GM18499 (cell line): ENCODE measurements at regions not wholly inside any gene's neighbourhood (a gene's known extent, or its start where the extent isn't known, plus 50 kb on each side); places are given as distances from the start of the nearest gene placed in this dataset.
"Not testable (repeated sequence)": the region's sequence is repeated elsewhere in the genome, so short reads cannot be mapped to it uniquely, and the experiment has no call there.

Source experiments
- ATAC-seq: cut with Tn5 transposase; IDR thresholded peaks from one replicate; pipeline ENCODE4 v1.9.1; 2021; ENCODE audit warnings: moderate number of reproducible peaks; ENCODE audit not compliant: insufficient read depth, unreplicated experiment

DNA sequence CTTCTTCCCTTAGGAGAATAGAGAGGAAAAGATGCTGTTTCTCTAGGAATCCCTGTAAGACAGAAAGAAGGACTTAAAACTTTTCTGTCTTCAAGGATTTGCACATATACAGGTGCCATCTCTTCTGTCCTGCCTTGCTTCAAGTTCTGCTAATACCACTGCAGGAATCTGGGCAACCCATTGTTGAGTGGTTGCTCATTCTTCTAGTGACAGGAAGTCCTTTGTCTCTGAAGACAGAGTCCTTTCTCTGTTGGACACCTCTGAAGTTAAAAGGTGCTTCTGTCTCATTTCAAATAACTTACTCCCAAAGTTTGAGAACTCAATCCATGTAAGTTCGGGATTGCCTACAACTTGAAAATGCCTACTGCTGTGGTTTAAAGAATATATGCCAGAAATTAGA, 114.4 kb upstream of the TMTC4 start:
- no peak for ATAC-seq

DNA sequence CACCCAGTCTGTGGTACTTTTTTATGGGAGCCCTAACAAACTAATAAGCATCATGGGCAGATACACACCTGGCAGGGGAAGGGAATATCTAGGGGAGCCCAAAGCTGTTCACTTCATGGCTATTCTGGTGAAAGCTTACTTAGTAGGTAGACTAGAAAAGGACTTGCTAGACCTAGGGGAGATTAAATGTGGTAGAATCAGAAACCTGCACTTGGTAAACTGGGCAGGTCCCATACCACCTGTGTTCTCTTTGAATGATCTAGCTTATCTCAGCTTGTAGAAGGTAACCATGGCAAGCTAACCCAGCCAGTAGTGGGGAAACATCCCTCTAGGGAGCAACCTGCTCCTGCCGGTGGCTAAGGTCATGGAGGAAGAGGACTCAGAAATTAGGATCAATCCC, 113.9 kb upstream of the TMTC4 start:
- ATAC-seq, result no peak

DNA sequence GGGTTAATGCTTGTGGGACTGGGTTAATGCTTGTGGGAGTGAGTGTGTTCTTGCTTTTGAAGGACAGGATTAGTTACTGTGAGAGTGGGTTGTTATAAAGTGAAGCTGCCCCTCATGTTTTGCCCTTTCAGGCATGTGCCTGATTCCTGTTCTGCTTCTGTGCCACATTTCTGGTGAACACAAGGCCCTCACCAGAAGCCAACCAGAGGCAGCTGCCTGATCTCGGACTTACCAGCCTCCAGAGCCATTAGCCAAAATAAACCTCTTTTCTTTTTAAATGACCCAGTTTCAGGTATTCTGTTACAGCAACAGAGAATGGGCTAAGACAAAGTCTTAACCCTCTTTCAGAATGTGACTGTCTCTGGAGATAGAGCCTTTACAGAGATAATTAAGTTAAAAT, 113.3 kb upstream of the TMTC4 start:
- no peak for ATAC-seq

DNA sequence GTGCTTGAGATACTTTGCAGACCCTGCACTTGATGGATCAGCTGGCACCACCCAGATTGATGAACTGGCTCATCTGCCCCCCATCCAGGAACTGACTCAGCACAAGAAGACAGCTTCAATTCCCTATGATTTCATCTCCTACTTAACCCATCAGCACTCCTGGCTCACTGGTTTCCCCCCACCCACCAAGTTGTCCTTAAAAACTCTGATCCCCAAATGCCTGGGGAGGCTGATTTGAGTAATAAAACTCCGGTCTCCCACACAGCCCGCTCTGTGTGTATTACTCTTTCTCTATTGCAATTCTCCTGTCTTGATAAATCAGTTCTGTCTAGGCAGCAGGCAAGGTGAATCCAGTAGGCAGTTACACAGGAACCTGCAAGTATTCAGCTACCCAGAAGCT, 102.1 kb upstream of the TMTC4 start:
- not testable (repeated sequence) for ATAC-seq

DNA sequence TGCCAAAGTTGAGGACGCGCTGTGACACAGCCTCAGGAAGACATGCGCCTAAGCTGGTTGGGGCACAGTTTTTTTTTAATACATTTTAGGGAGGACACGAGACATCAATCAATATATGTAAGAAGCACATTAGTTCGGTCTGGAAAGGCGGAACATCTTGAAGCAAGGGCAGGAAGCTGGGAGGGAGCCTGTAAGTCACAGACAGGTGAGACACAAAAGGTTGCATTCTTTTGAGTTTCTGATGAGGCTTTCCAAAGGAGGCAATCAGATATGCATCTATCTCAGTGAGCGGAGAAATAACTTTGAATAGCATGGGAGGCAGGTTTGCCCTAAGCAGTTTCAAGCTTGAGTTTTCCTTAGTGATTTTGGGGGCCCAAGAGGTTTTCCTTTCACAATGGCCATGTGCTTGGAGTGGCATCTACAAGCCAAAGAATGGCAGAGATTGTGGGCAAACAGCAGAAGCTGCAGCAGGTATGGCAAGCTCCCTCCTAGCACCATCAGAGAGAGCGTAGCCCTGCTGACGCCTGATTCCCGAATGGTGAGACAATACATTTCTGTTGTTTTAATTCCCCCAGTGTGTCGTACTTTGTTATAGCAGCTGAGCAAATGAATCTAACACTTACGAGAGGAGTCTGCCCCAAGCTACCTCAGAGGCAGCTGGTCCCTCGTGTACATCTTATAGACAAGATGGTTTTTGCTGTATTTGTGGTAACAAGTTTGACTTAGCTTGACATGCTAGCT, 99.5 kb upstream of the TMTC4 start:
- ATAC-seq, result no peak

DNA sequence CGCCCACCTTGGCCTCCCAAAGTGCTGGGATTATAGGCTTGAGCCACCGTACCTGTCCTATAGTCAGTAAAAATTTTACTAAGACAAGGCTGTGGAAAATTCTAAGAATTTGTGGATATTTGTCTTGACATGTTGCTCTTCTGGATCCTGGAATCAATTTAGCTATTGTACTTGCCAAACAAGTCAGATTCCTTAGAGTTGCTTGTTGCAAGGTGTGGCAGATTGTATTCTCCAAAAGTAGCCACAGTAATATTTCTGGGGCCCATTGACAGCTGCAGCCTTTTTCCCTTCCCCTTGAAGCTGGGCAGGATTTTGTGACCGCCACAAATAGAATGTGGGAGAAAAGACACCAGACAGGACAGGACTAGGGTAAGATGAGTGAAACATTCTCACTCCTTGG, 98.8 kb upstream of the TMTC4 start:
- no peak for ATAC-seq

DNA sequence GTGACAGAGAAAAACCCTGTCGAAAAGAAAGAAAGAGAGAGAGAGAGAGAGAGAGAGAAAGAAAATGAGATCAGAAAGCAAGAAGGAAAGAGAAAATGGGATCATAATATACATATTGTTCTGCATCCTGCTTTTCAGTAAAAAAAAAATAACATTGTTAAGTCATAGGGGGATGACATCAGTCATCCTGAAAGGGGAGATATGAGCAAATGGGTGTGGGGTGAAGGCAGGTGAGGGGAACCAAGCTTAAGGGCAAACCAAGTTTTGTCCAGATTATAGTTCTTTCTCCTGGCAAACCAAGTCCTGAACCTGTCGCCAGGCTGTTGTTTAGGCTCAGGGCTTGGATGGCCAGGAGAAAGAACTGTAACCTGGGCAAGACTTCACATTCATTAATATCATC, 92.6 kb upstream of the TMTC4 start:
- ATAC-seq, result no peak

DNA sequence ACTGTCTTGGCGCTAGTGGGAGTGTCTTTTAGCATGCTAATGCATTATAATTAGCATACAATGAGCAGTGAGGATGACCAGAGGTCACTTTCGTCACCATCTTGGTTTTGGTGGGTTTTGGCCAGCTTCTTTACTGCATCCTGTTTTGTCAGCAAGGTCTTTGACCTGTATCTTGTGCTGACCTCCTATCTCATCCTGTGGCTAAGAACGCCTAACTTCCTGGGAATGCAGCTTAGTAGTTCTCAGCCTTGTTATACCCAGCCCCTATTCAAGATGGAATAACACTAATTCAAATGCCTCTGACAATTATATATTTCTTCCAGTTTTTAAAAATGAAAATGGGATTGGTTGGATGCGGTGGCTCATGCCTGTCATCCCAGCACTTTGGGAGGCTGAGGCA, 92.0 kb upstream of the TMTC4 start:
- ATAC-seq, result not testable (repeated sequence)

DNA sequence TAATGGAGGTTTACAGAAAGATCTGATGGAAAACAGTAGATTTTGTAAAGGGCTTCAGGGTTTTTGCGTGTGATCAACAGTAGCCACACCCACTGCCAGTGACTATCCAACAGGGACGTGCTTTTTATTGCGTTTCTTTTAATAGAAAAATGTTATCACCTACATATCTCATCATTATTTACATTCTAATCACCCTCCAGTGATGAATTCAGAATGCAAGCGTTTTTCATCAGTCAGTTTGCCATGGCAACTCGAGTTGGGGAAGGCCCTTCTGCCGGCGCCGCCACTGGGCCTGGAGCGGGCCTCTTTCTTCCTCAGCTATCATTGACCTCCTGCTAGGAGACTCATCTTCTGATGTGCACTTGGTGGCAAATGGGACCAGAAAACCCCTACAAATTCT, 90.3 kb upstream of the TMTC4 start:
- ATAC-seq, result no peak

DNA sequence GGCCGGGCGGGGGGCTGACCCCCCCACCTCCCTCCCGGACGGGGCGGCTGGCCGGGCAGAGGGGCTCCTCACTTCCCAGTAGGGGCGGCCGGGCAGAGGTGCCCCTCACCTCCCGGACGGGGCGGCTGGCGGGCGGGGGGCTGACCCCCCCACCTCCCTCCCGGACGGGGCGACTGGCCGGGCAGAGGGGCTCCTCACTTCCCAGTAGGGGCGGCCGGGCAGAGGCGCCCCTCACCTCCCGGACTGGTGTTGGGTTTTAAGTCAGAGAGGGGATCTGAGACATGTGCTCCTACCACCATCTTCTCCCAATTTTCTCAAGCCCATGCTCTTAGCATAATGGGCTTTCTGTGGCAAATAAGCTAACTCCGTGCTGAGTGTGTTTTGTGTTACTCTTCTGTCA, 87.5 kb upstream of the TMTC4 start:
- ATAC-seq, result not testable (repeated sequence)

DNA sequence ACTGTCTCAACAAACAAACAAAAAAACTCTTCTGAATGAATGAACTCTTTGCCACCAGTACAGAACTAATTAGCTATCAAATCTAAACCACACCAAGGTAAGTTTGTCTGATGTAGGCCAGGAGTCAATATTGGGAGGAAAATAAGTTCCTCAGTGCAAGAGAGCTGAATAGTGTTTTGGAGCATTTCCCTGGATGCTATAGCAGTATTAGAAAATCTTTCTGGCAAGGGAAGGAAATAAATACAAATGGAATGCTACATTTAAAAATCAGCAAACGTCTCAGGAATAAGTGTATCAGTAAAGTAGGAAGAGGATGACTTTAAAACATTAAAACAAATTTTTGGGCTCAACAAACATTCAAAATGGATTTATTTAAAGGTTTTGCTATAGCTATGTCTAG, 81.3 kb upstream of the TMTC4 start:
- no peak for ATAC-seq

DNA sequence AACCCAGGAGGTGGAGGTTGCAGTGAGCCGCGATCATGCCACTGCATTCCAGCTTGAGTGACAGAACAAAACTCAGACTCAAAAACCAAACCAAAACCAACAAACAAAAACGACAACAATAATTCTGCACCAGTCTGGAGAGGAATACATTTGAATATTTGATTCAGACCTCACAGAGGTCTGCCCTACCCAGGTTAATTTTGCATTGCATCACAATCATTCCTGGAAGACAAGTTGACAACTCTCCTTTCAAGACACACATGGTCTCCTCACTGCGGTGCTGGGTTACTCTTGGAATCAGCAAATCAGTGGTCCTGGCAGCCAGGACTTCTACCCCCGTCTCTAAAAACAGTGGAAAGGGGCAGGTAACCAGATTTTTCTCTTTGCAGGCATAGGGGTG, 79.9 kb upstream of the TMTC4 start:
- no peak for ATAC-seq

DNA sequence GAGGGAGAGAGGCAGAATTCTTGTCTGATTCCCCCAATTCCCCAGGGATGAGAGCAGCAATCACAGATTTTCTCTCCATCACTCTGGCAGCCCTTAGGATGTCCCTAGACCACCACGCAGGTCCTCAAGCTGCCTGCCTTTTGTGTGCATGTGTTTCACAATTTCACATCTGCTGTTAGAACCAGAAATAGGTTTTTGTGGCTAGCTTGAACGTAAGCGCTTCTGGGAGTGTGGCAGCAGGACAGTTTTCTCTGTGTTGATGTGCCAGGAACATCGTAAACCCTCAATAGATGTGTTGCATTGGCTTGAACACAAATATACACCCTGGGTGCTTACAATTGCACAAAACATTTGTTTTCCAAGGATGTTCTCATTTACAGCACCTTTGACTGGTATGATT, 78.8 kb upstream of the TMTC4 start:
- ATAC-seq, result no peak

DNA sequence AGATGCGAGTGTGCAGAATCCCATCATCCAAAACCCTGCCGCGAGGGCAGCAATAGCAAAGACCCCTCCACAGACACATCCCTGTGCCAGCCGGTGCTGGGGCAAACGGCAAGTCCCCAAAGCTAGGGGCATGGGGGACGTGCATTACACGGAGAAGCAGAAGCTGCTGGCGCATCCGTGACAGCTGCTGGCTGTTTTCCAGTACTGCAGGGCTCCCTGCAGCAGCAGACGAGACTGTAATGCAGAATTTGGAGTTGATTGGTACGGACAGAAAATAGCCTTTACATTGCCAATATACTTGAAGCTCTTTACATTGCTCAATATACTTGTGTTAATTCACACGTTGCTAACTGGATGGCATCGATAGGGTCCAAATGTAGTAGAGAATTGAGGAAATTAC, 77.2 kb upstream of the TMTC4 start:
- ATAC-seq, result no peak

DNA sequence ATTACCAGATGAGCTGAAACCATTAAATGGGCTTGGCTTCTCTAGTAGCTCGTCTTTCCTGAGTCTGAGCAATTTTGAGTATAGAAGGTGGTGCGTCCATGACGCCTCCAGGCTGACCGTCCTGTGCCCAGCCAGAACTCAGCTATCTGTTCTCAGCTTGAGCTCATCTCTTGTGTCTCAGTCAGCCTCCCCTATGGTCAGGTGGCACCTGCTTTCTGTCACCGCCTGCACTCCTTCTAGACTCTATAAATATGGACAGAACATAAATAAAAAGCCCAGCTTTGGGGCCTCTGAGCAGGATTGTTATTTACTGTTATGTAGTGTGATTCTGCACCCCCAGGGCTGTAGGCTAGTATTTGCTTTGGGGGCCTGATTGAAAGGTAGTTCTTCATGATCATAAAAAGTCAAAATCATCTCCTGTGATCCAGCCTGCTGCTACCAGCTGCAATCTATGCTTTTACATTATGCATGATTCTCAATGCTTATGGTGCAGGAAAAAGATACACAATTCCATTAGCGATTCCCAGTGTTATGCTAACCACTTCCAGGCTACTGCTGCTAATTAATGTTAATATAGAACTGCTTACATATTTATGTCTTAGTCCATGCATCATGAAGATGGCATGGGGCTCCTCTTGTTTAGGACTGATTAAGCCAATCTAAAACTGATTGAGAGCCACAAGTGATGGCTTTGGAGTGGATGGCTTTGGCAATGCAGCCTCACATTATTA, 72.5 kb upstream of the TMTC4 start:
- ATAC-seq, result no peak

DNA sequence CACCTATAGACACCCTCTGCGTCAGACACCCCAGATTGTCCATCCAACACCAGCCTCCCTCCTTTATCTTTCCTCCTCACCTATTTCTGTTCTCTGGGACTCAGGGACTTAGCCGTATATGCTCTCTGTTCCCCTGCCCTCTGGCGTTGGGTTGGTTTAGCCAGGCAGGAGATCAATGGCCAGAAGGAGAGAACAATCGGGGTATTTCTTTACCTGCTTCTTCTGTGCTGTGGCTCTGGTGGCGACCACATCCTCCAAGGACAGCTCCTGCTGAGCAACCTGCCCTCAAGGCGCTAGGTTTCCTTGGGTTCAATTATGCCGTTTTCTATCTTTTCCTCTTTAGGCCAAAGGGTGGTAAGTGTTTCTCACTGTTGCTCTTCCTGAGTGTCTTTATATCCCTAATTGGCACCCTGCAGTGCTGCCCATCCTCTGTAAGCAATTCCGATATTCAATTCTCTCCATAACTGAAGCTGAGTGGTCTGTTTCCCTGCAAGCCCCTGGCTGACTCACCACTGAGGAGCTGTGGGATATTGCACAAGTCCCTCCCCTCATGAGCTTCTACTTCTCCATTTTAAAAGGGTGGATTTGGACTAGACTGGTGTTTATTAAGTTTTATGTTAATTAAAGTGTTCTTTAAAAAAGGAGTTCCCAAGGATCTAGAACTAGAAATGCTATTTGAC, 63.7 kb upstream of the TMTC4 start:
- ATAC-seq, result no peak

DNA sequence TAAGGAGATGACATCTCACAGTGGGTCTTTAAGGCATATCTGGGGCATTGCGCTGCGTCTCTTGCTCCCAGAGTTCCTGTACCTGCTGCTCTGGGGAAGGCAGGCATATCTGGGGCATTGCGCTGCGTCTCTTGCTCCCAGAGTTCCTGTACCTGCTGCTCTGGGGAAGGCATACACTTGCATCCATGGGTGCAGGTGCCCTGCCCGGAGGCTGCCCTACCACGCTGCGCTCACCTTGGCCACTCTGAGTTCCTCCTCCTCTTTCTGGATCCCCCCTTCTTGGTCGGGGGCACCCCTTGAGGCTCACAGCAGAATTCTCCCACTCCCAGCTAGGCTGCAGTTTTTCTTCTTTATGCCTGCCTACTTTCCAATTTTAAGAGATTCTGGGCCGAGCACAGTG, 60.9 kb upstream of the TMTC4 start:
- no peak for ATAC-seq

DNA sequence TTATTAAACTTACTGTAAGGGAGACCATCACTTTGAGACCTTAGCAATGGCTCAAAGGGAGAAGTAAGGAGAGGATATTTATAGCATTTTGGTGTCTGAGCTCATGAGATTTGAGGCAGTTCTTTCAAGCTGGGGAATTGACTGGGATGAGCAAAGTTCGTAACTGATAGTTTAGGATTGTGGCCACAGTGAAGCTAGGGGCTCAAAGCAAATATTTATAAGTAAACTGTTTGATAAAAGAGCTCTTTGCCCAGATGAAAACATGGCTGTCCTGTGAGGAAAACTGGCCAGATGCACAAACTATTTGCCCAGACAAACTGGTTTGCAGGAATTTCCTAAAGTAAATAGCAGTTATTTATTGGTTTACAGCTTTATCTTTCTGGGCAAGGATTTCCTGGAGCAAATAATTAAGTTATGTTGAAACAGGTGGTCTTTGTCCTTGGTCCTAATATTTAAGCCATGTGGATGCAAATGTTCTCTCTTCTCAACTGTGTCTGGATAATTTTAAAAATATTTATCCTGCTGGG, 59.7 kb upstream of the TMTC4 start:
- ATAC-seq, result no peak

DNA sequence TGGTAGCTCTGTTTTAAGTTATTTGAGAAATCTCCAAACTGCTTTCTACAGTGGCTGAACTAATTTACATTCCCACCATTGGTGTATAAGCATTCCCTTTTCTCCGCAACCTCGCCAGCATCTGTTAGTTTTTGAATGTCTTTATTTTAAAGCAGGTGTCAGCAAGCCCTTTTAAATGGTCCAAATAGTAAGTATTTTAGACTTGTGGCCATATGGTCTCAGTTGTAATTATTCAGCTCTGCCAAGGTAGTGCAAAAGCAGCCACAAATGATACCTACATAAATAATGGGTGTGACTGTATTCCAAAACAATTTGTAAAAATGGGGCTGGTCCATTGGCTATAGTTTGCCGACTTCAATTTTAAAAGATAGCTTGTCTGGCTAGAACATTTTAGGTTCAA, 58.7 kb upstream of the TMTC4 start:
- no peak for ATAC-seq

DNA sequence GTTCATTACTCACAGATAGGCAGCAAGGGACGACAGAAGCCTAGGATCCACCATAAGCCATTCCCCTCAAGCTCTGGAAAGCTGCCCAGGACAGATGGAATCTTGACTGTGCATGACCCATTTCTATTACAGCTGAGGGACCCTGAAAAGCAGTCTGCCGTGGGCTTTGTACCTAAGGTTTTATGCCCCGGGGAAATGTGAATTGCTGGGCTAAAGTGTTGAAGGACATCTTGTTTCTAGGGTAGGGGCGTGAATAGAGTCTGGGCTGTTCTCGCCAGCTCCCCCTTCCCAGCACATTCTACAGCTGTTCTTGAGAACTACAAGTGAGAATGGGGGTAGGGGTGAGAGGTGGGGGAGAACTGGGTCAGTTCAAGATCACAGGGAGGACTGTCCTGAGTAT, 53.6 kb upstream of the TMTC4 start:
- no peak for ATAC-seq

DNA sequence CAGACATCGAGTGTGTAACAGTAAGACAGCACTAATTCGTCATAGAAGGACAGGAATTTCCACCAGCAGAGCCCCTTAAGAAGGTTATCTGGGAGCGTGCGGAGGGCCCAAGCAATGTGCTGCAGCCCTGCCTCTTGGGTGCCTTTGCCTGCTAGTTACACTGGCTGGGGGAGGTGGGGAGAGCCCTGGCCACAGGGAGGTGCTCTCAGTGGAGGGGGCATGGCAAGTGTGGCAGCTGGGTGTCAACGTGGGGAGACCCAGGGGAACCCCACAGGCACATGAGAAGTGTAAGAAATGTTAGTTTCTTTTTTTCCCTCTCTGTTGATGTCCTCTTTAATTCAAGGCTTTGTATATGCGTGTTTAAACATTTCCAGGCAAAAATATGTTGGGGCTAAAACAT, 50.9 kb upstream of the TMTC4 start:
- ATAC-seq, result no peak
